NCI-H510A treated with DMSO at 0.1 percent for 48 hours (cell line): ENCODE measurements at regions not wholly inside any gene's neighbourhood (a gene's known extent, or its start where the extent isn't known, plus 50 kb on each side); places are given as distances from the start of the nearest gene placed in this dataset.
A peak's percentile ranks its signal among the peaks of the same experiment; 100 is the strongest.
"Not testable (repeated sequence)": the region's sequence is repeated elsewhere in the genome, so short reads cannot be mapped to it uniquely, and the experiment has no call there.

Experiments used
- DNase-seq: peaks from one replicate; lab custom pipeline; 2025; lab: John Stamatoyannopoulos, UW

GRCh38 chr22:45061332-45061731 lies 51.5 kb upstream of the PHF21B start:
- no peak for DNase-seq

DNA sequence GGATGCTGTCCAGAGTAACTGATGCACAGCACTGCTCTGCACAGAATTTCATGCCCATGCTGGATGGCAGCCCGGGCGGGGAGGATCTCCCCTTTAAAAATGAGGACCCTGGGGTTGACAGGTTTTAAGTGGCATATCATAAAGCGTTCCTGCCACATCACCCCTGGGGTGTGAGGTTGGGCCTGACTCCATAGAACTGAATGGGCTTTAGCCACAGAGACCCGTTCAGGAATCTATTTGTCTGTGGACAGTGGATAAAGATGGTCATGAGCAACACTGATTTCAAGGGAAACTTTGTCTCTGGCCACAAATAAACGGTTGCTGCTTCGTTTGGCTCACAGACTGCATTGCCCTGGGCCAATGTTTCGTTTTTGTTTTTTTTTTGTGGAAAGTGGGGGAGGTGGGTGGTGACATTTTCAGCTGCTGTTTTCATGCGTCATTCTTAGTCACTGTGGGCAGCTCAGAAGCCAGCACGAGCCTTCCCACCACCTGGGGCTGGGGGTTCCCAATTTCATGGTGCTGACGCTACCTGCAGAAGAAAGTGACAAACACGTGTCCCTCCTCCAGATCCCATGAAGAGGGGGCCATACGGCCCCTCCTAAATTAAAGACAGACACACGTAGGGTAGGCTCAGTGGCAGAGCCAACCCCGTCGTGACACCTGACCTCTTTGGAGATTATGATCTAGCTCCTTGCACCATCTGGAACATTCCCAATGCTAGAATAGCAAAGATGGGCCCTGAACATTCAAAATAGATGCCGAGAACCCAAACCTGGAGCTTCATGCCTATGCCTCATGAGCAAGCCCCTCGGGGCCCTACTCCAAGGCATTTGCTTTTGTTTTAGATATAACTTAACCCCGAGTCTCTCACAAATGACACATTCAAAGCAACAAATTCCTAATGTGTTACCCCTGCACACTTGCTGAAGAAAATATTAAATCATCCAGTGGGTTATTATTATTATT lies 54.8 kb upstream of the PHF21B start:
- no peak for DNase-seq

DNA sequence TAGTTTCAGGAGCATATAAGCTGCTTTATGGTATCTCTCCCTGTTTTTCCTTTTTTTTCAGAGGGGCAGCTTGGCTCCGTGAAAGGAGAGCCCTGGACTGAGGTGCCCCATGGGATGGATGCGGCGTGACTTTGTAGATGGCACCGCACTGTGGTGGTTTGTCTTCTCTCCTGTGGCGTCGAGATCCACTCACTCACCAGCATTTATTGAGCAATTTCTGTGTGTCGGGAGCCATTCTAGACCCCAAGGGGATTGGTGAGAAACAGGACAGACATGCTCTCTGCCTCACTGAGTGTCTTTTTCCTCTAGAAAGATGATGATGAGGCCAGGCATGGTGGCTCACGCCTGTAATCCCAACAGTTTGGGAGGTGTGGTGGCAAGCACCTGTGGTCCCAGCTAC lies 55.9 kb upstream of the PHF21B start:
- no peak for DNase-seq

- no peak for DNase-seq
These were observed 57.9 kb upstream of the PHF21B start for GRCh38 chr22:45067731-45068130.

DNA sequence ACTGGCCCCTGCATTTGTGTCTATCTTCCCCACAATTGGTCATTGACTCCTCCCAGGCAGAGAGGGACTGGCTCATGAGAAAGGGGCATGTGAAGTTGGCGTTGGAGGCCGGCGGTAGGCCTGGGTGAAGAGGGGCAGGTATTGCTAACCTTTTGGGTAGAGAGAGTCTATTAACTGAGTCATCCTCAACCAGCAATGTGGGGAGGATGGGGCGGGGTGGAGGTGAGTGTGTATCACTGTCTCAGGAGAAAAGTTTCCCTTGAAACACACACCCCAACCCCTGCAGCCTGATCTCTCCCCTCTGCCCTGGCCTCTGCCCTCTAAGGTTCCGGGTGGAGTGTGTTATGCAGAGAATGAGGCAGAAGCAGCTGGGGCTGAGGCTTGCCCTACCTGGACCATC lies 60.1 kb upstream of the PHF21B start:
- DNase-seq, result no peak

GRCh38 chr22:45071618-45072017 lies 61.8 kb upstream of the PHF21B start:
- DNase-seq, result no peak

DNA sequence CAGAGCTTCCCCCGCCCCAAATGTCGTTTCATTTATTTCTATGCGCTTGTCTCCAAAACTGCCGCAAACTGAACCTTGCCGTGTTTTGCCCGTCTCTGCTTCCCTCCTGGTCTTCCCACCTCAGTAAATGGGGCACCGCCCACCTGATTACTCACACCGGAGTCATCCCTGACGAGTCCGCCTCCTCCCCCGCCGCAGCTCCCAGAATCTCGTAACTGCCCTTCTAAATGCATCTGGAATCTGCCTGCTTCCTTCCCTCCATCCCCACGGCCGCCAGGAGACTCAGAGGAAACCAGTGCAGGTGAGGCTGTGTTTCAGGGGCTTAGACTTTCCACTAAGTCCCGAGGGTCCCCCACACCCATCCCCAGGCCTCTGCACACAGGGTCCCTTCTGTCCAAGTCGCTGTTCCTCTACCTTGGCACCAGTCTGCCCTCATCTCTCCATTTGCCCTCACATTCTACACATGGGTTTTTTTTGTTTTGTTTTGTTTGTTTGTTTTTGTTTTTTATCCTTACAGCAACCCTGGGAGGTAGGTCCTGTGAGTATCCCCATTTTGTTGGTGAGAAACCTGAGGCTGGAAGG lies 62.6 kb upstream of the PHF21B start:
- no peak for DNase-seq

DNA sequence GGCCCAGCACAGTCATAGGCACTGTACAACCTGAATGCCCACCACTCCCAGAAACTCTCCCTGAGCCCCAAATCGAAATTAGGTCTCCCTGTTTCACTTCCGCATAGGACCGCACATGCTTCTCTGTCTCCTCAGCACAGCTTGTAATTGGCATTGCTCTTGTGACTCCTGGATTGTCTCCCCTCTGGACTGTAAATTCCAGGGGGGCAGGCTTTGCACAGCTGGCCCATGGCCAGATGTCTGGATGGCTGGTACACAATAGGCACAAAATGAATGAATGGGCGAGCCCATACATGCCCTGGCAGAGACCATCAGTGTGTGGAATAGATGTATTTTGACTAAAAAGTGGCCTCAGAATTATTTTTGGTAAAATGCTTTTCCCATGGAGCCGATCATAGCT lies 63.3 kb upstream of the PHF21B start:
- no peak for DNase-seq

GRCh38 chr22:45077286-45077685 lies 67.5 kb upstream of the PHF21B start:
- DNase-seq, result no peak

- DNase-seq, result no peak
These were observed 68.1 kb upstream of the PHF21B start for GRCh38 chr22:45077826-45078334.

- no peak for DNase-seq
These were observed 73.0 kb upstream of the PHF21B start for GRCh38 chr22:45082795-45083194.

DNA sequence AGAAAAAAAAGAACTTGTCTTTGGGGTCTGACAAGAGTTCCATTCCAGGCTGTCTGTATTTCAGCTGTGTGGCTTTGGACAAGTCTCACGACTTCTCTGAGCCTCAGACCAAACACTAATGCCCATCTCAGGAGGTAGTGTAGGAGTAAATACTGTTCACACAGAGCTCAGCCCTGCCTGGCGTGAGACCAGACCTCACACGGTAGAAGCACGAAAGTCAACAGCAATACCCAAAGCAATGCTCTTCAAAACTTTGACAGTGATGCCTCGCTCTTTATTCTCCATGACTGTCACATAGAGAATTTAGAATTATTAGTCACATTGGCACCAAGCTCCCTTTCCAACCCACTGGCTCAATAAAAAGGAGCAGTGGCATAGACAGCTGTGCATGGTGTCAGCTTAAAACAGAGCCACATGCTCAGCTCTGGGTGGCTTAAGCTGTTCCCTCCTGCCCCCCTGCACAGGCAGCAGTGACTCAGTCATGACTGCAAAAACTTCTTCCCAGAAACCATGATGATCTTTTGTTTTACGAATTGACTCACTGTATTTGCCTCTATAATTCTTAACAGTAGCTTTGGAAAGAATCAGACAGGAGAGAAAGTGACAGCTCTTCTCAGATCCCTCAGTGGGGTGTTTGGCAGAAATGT lies 74.0 kb upstream of the PHF21B start:
- DNase-seq, result no peak

DNA sequence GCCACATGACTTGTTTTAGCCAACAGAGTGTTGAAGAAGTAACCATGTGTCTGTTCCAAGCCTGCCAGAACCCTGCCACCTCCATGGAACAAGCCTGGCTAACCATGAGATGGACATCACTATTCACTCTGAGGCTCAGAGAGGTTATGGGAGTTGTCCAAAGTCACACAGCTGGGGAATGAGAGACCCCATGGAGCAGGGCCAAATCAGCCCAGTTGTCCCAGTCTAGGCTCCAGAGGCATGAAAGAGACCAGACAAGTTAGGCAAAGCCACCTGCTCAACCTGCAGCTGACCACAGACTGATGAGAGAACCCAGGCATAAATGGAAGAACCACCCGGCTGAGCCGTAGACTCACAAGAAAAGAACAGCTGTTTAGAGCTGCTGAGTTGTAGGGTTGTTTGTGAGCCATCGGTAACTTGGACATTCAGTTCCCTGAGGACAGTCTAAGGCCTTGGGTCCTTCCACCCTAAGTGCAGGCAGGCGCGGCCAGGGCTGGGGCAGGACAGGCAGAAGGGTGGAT lies 74.7 kb upstream of the PHF21B start:
- no peak for DNase-seq

GRCh38 chr22:45087802-45088201 lies 75.9 kb upstream of the NUP50 start:
- no peak for DNase-seq

- DNase-seq, result no peak
These were observed 75.1 kb upstream of the NUP50 start for GRCh38 chr22:45088576-45088975.

DNA sequence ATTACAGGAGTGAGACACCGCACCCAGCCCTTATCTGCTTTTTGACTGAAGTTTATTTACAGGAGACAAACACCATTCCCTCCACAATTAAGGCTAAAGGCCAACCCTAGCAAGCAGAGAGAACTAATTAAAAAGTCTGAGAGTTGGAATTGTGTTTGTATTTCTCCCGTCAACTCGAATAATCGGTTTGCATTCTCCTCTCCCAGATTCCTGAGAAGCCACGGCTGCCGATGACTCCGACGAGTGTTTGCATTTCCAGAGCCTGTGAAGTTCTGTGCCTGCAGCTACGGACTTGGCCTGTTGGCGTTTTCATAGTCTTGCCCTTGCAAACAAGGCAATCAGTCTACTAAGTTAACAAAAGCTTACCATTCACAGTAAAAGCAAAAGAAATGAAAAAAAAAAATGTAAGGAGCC lies 73.2 kb upstream of the NUP50 start:
- DNase-seq, result peak; percentile 50

DNA sequence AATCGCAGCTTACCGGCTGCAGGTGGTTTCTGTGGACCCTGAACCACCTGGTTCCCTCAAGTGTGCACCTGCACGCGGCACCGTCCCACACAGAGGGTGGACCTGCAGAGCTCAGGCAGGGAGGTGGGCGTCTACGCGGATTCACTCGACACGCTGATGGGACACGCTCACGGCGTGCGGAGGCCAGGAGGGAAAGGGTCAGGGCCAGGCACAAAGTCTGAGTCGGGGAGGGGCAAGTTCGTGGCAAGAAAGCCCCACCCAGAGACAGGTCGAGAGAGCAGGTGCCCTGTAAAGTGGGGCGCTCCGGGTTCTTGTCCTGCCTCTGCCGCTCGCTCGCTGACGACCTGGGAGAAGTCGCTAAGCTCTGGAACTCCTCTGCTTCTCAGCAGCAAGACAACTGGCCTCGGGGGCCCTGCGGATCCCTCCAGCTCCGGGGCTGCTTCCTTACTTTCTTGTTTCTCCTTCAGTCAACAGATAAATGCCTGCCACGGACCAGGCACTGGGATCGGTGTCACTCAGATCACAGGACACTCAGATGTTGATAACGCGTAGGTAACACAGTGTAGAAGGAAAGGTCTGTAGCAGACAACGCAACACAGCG lies 72.4 kb upstream of the NUP50 start:
- no peak for DNase-seq

- DNase-seq, result not testable (repeated sequence)
These were observed 71.8 kb upstream of the NUP50 start for GRCh38 chr22:45091875-45092274.

- DNase-seq, result no peak
These were observed 71.1 kb upstream of the NUP50 start for GRCh38 chr22:45092644-45093043.

GRCh38 chr22:45093609-45094008 lies 70.1 kb upstream of the NUP50 start:
- no peak for DNase-seq

GRCh38 chr22:45094081-45094720 lies 69.5 kb upstream of the NUP50 start:
- no peak for DNase-seq

- DNase-seq, result no peak
These were observed 68.9 kb upstream of the NUP50 start for GRCh38 chr22:45094825-45095224.
